NCI-H526 treated with DMSO at 0.1 percent for 48 hours (cell line): ENCODE measurements at regions not wholly inside any gene's neighbourhood (a gene's known extent, or its start where the extent isn't known, plus 50 kb on each side); places are given as distances from the start of the nearest gene placed in this dataset.

ENCODE experiments used
- DNase-seq: peaks from one replicate; lab custom pipeline; 2025; lab: John Stamatoyannopoulos, UW

DNA sequence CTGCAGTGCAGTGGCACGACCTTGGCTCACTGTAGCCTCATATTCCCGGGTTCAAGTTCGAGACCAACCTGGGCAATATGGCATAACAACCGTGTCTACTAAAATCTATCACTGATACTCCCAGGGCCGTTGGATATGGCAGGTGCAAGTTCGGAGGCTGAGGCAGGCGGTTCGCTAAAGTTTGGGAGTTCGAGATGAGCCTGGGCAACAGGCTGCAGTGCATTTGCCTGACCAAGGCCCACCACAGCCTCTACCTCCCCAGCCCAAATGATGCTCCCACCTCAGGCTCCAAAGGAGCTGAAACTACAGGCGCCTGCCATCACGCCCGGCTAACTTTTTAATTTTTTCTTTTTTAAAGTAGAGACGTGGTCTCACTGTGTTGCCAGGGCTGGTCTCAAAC lies 177.1 kb upstream of the ALG10B start:
- DNase-seq: no peak

DNA sequence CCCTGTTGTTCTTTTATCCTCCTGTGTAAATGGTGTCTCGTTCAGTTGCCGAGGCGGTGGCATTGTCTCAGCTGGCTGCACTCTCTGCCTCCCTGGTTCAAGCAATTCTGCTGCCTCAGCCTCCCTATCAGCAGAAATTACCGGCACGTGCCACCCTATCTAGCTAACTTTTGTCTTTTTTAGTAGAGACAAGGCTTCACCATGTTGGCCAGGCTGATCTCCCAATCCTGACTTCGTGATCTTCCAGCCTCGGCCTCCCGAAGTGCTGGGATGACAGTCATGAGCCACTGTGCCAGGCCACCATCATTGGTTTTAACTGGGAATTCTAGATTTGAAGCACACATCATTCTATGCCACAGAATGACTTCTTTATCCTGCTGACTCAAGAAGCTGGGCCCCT lies 175.3 kb upstream of the ALG10B start:
- DNase-seq: no peak

DNA sequence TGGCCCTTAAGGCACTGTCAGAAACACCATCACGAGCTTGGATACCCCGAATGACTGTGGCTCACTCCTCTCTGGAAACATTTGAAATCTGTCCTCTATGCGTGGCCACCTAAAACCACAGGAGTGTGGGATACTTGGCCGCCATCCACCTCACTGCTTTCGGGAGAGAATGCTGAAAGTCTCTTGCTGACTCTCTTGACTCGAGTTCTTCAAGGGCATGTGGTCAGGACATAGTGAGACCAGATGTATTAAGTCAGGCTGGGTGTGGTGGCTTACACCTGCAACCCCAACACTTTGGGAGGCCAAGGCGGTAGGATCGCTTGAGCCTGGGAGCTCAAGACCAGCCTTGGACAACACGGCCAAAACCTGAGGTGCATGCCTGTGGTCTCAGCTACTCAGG lies 174.7 kb upstream of the ALG10B start:
- no peak for DNase-seq

GRCh38 chr12:38142974-38143373 lies 173.6 kb upstream of the ALG10B start:
- DNase-seq: no peak

DNA sequence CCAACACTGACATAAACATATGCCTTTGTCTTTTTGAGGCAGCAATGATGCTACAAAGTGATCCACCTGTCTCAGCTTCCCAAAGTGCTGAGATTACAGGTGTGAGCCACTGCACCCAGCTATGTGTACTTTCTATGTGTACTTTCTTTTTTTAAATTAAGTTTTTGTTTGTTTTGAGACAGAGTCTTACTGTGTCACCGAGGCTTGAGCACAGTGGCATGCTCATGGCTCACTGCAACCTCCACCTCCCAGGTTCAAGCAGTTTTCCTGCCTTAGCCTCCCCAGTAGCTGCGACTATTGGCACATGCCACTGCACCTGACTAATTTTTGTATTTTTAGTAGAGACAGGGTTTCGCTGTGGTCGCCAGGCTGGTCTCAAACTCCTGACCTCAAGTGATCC lies 172.5 kb upstream of the ALG10B start:
- DNase-seq: no peak

DNA sequence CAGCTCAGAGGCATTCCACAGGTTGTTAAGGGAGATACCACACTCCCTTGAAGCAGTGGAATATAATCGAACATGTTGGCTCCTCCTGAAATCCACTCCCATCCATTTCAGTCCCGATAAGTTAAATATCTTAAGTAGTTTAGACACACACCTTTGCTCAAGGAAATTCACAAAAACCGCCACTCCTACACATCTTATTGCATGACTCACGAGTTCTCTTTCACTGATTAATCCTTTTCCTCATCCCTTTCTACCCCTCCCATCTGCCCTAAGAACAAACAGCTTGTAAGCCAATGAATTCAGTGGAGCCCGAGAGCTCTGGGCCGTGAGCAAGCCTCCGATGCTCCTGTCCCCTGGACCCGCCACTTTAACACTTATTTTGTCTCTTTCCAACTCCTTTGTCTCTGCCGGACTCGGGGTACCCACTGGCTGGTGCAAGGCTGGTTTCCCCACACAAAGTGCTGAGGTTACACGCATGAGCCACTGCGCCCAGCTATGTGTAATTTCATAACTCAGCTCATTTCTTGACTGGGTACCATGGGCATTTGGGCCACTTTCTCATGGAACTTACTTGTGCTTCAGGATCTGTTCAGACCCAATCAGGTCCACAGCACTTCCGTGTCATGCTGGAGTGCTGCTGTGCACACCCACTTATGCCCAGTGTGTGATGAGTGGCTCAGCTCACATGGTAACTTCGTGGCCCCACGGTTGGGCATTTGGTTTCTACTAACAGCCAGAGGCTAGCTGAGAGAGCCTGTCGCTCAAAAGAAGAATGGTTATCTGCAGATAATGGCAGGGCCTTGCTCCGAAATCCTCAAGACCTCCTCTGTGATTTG lies 171.8 kb upstream of the ALG10B start:
- DNase-seq: no peak

DNA sequence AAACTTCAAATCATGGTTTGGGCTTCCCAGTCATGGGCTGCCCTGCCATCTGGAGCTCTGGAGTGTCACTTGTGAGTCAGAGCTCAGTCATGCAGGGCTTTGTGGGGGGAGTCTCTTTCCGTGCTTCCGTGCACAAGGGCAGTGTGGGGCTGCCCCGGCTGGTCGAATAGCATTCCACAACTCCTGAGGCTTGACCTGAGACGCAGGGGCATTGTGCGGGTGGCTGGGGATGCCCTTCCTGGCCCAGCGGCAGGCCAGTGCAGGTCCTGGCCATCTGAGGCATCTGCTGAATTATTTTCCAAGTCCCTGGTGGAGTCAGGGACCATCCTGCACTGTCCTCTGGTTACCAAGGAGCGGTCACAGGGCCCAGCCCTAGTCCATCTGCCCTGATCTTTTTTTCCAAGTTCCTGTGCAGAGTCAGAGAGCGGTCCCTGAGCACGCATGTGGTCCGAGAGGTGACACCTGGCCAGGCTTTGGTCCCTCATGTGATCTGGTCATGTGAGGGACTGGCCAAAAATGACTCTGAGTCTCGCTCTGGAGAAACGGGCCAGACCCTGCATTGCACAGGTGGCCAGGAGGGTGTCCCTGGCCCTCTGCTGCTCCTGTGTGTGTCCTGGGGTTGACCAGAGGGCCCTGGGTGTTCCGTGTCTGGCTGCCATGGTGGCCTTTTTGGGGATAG lies 167.0 kb upstream of the ALG10B start:
- no peak for DNase-seq

DNA sequence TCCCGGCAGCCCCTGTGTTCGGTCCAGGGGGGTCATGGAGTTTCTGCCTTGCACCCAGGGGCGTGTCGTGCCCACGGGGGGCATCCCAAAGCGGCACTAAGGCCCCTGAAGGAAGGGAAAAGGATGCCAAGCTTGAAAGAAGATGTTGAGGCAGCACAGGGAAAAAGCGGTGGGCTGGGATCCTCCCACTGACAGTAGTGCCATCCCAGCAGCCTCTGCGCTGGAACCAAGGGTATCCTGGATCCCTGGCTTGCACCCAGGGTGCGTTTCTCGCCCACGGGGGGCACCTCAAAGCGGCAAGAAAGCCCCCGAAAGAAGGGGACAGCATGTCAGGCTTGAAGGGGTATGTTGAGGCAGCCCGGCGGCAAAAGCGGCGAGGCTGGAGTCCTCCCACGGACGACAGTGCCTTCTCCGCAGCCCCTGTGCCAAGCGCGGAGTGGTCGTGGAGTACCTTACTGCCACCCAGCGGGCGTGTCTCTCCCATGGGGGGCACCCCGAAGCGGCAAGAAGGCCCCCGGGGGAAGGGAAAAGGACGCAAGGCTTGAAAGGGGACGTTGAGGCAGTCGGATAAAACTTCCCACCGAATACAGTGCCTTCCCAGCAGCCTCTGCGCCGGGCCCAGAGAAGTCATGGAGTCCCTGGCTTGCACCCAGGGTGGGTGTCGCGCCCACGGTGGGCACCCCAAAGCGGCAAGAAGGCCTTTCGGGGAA lies 164.4 kb upstream of the ALG10B start:
- DNase-seq: no peak

DNA sequence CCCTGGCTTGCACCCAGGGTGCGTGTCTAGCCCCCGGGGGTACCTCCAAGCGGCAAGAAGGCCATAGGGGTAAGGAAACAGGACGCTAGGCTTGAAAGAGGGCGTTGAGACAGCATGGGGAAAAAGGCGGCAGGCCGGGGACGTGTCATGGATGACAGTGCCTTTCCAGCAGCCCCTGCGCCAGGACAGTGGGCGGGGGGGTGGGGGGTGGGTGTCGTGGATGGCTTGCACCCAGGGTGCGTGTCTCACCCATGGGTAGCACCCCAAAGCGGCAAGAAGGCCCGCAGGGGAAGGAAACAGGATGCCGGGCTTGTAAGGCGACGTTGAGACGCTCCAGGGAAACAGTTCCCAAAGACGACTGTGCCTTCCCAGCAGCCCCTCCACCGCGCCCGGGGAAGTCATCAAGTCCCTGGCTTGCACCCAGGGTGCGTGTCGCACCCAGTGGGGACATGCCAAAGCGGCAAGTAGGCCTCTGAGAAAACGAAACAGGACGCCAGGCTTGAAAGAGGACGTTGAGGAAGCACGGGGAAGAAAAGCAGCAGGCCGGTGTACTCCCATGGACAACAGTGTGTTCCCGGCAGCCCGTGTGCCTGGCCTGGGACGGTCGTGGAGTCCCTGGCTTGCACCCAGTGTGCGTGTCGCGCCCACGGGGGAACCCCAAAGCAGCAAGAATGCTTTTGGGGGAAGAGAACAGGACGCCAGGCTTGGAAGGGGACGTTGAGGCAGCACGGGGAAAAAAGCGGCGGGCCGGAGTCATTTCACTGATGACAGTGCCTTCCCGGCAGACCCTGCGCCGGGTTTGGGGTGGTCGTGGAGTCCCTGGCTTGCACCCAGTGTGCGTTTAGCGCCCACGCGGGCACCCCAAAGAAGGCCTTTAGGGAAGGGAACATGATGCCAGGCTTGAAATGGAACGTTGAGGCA lies 163.5 kb upstream of the ALG10B start:
- DNase-seq: no peak

- DNase-seq: no peak
Observed at GRCh38 chr12:38153737-38154061, 162.9 kb upstream of the ALG10B start.

GRCh38 chr12:38154096-38155019 lies 162.2 kb upstream of the ALG10B start:
- DNase-seq: no peak

- DNase-seq: no peak
Observed at GRCh38 chr12:38155020-38155395, 161.6 kb upstream of the ALG10B start.

GRCh38 chr12:38155526-38156496 lies 160.8 kb upstream of the ALG10B start:
- no peak for DNase-seq

DNA sequence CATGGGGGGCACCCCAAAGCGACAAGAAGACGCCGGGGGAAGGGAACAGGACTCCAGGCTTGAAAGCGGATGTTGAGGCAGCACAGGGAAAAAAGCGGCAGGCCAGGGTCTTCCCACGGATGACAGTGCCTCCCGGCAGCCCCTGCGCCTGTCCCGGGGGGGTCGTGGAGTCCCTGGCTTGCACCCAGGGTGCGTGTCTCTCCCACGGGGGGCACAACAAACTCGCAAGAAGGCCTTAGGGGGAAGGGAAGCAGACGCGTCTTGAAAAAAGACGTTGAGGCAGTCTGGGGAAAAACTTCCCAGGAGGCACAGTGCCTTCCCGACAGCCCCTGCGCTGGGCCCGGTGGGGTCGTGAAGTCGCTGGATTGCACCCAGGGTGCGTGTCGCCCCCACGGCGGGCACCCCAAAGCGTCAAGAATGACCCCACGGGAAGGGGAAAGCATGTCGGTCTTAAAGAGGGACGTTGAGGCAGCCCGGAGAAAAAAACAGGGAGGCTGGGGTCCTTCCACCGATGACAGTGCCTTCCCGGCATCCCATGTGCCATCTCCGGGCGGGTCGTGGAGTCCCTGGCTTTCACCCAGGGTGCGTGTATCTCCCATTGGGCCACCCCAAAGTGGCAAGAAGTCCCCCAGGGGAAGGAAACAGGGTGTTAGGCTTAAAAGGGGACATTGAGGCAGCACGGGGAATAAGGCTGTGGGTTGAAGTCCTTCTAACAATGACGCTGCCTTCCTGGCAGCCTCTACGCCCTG lies 159.9 kb upstream of the ALG10B start:
- no peak for DNase-seq

DNA sequence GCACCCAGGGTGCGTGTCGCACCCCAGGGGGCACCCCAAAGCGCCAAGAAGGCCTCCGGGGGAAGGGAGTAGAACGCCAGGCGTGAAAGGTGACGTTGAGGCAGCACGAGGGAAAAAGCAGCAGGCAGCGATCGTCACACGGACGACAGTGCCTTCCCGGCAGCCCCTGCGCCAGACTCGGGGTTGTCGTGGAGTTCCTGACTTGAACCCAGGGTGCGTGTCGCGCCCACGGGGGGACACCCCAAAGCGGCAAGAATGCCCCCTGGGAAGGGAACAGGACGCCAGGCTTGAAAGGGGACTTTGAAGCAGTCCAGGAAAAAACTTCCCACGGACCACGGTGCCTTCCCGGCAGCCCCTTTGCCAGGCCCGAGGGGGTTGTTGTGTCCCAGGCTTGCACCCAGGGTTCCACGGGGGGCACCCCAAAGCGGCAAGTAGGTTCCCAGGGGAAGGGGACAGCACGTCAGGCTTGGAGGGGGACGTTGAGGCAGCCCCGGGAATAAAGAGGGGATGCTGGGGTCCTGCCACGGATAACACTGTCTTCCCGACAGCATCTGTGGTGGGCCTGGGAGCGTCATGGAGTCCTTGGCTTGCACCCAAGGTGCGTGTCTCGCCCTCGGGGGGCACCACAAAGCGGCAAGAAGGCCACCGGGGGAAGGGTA lies 159.2 kb upstream of the ALG10B start:
- no peak for DNase-seq

DNA sequence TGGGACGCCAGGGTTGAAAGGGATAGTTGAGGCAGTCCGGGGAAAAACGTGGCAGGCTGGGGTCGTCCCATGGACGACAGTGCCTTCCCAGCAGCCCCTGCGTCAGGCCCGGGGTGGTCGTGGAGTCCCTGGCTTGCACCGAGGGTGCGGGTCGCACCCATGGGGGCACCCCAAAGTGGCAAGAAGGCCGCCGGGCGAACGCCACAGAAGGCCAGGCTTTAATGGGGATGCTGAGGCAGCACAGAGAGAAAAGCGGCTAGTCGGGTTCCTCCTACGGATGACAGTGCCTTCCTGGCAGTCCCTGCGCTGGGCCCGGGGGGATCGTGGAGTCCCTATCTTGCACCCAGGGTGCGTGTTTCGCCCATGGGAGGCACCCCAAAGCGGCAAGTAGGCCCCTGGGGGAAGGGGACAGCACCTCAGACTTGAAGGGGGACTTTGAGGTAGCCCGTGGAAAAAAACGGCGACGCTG lies 158.6 kb upstream of the ALG10B start:
- DNase-seq: no peak

- no peak for DNase-seq
Observed at GRCh38 chr12:38158428-38159091, 158.0 kb upstream of the ALG10B start.

DNA sequence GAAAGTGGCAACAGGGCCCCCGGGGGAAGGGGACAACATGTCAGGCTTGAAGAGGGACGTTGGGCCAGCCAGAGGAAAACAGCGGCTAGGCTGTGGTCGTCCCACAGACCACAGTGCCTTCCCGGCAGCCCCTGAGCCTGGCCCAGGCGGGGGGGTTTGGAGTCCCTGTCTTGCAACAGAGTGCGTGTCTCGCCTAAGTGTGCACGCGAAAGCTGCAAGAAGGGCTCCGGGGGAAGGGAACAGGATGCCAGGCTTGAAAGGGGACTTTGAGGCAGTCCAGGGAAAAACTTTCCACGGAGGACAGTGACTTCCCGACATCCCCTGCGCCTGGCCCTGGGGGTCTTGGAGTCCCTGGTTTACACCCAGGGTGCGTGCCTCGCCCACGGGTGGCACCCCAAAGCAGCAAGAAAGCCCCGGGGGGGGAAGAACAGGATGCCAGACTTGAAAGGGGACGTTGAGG lies 157.5 kb upstream of the ALG10B start:
- no peak for DNase-seq
